LHCN-M2 (cell line): ENCODE measurements at regions not wholly inside any gene's neighbourhood (a gene's known extent, or its start where the extent isn't known, plus 50 kb on each side); places are given as distances from the start of the nearest gene placed in this dataset.

Experiments
- DNase-seq: peaks from one replicate; pipeline ENCODE4 v3.0.0-alpha.2; 2012; ENCODE audit warnings: low read depth

DNA sequence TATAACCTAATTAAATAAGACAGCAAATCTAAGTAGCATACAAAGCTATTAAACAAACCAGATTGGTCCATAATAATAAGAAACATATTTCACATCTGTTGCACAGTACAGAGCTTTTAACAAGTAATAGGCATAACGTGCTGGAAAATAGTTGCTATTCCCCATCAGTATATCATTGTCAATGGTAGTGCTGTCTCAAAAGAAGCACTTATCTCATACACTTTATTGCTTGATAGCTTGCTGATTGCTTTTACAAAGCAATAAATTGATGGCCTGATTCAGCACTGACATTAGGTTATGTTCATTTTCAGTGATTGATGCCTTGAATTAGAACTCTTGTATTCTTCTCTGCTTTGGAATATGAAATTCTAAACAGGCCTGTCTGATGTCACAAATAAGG lies 641.7 kb downstream of the CBLN2 start:
- no peak for DNase-seq

DNA sequence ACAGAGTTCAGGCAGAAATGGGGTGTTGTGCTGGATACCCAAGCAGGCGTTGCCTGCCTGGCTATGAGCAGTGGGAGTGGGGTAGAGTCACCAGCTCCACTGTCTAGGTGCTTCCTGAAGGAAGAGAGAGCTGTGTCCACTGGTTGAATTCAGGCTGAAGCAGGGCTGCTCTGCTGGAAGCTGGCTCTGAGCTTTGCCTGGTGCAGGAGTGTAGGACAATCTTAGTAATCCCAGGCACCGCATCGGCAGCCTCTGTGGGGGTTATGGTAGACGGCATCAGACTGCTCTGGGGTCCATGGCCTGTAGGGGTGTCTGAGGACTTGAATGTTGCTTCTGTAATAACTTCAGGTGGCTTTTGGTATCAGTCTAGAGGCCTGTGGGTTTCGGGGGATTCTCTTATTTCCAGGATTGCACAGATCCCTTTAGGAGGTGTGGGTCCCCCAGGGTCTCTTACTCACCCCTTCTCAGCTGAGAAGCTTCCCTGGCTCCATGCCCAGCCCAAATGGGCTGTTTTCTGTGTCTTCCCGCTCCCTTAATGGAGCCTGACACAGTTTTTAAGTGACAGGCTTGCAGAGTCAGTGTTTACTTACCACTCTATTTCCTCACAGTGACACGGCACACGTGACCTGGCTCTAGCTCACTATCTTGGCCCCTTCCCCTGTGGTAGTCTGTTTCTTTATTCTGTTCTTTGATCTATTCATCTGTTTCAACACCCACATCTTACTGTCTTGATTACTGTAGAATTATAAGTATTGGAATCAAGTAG lies 644.3 kb downstream of the CBLN2 start:
- no peak for DNase-seq

DNA sequence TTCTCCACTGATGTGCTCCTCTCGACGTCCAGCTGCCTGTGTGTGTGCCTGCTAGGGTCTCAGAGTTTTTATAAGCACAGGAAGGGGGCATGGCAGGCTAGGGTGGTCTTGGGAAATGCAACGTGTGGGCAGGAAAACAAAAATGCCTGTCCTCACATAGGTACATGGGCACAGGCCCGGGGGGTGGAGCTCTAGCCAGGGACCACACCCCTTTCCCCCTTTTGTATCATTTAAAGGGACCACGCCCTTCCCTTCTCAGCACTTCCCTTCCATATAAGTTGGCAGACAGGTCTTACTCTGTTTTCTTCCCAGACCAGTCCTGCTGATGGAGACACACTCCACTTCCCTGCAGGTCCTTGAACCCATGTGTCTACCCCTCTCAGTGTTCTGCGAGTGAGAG lies 645.0 kb downstream of the CBLN2 start:
- DNase-seq = no peak

DNA sequence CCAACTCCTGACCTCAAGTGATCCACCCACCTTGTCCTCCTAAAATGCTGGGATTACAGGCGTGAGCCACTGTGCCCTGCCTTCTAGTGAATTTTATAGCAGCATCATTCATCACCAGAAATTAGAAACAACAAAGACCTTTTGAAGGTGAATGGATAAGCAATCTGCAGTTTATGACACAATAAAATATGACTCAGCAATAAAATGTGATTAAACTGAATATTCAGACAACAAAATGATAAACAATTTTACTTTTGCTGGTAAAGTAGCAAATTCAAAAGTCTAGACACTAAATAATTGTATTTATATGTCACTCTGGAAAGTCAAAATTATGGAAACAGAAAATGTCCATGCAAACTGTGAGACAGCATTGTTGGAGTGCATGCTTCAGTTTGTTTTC lies 656.6 kb downstream of the CBLN2 start:
- DNase-seq = no peak

DNA sequence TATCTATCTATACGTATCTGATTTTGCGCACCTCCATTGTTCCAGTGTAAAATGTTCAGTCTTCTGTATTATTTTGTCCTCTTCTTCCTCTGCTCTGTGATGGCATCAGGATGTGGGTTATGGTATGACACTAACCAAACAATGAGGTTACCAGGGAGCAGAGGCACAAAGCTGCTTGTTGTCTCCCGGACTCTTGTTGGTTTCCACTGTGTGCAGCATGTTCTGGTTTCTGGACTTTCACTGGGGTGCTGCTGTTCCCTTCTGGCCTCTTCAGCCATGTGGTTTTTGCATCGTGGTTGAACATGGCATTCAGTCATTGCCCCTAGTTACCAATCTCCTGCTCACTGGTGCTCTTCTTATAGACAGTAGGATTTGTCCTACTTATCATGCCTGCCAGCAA lies 665.9 kb downstream of the CBLN2 start:
- DNase-seq = no peak

DNA sequence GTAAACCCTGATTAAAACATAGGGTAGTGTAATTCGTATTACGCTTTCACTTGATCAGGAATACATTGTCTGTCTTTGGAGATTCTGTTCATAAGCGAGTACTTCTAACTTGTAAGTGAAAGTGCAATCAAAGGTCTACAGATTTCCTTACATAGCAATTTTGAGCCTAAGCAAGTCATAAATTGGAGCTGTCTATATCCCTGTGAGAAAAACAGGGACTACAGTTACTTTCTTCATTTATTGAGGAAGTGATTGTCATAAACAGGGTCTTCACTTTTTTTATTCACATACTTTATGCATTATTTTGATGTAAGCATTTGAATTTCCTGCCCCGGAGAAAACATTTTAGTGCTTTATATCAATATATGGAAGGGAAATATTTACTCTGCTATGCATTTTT lies 670.4 kb downstream of the CBLN2 start:
- no peak for DNase-seq

DNA sequence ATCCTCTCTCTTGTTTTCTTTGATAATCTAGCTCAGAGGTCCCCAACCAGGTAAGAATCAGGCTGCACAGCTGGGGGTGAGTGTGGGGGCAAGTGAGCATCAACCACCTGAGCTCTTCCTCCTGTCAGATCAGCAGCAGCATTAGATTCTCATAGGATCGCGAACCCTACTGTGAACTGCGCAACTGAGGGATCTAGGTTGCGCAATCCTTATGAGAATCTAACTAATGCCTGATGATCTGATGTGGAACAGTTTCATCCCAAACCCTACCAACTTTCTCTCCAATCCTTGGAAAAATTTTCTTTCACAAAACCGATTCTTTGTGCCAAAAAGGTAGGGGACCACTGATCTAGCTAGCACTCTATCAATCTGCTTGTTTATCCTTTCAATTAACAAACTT lies 678.3 kb downstream of the CBLN2 start:
- DNase-seq = no peak

DNA sequence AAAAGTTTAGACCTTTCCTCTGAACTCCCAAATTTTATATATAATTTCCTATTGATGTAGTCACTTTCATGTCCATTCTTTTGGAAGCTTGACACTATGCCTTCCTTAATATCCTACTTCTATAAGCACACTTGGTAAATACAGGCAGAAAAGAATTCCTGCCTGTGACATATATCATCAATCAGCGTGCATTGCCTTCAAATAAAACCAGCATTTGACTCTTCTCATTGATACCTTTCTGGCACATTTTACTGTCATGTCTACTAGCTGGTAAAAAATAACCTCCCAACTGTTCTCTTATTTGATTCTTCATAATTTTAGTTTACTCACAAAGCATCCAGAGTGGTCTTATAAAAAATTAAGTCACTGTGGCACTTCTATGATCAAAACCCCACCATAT lies 693.5 kb downstream of the CBLN2 start:
- DNase-seq = no peak

DNA sequence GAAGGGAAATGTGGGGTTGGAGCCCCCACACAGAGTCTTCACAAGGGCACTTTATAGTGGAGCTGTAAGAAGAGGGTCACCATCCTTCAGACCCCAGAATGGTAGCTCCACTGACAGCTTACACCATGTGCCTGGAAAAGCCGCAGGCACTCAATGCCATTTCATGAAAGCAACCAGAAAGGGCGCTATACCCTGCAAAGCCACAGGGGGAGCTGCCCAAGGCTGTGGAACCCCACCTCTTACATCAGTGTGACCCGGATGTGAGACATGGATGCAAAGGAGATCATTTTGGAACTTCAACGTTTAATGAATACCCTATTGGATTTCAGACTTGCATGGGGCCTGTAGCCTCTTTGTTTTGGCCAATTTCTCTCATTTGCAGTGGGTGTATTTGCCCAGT lies 694.7 kb downstream of the CBLN2 start:
- DNase-seq = no peak

DNA sequence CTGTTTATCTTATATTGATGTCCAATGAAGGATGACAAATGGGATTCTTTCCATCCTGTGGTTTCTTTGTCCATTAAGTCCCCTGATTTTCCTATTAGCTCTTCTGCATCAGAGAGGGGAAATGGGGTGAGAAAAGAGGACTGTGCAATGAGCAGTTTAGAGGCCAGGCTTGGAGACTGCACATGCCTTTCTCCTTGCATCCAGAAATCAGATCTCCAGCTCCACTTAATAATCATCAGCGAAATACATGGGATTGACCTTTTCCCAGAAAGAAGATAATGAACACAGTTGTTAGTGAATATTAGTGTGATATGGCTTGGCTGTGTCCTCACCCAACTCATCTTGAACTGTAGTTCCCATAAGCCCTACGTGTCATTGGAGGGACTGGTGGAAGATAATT lies 697.4 kb downstream of the CBLN2 start:
- DNase-seq = no peak

DNA sequence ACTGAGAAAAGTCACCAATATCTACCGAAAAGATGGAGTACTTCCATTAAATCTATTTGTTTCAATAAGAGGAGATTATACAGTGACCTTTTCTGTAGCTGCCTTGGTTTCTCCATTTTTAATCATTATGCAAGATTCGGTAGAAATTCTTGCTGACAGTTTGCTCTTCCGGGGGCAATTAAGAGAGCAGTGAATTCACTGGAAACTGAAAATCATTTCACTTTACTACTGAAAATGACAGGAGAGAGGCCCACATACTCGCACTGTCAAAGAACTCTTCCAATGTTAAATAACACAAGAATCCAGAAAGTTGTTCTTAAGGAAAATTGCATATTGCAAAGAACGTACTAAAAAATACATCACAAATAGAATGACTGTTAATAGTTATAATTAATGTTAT lies 699.3 kb downstream of the CBLN2 start:
- no peak for DNase-seq

DNA sequence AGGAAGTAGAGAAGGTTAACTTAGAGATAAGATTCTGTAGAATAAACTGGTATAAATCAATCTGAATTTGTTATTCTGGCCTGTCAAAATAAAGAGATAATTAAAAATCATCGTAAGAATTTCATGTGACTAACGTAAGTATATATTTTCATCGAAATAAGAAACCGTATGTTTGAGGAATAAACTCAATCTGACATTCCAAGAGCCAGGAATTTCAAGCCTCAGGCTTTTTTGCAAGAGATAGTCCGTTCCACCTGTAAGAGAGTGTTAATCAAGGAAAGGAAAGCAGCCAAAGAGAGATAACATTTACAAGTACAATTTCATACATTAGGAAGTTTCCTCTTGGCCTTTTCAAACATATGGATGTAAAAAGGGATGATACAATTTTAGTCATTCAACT lies 701.5 kb downstream of the CBLN2 start:
- DNase-seq = no peak

DNA sequence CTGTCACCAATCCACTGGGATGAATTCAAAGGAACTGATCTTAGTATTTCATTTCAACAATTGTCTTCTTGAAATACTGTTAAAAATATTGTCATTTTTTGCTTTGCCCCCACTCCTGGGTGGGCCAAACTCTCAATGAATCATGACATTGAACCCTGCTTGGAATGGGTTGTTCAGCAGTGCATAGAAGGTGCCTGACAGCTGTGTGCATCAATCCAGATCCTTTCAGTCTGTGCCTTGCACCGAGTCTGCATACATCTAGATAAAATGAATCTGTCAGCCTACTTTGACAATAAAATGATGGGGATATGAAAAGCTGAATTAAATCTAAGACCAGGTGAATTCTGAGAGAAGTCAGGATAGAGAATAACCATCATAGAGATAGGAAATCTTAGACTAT lies 706.6 kb downstream of the CBLN2 start:
- no peak for DNase-seq

DNA sequence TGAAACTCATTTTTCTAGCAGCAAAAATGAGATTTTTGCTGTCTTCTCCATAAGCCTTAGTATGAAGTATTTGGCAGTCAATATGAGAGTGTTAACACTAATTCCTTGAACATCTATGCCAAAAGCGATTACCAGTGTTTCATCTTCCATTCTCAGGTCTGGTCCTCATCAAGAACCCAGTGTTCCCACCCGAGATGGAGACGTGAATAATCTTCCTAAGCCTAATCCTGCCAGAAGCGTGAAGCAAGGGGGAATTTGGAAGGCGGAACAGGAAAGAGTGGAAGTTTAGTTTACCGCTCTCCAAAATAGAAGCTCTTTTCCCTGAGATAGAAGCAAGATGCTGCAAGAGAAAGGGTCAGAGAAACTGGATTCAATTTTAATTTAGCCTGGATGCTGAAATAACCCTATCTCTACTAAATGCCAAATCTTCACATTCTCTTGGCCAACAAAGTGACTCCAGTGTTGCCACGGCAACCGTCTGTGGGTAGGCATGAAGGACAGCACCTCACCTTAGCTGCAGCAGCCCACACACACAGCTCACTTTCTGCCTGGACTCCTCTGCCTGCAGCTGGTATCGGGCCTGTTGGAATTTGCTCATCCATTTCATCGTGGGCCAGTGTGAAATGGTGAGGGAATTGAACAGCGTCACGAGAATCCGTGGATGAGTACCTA lies 711.1 kb downstream of the CBLN2 start:
- DNase-seq = no peak

DNA sequence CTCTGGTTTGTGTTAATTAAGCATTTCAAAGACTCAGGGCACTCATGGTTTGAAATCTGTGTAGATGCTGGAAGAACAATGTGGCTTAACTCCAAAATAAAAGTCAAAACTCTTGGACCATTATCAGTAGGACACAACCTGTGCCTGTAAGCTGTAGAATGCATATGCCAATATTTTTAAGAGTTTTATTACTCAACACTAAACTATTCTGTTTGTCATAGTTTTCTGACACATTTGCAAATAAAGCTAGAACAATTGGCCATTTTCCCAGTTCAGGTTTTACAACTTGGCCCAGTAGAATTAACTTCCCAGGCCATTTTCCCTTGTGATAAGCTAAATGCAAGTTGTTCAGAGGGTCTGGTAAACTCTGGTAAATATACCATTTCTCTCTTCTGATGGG lies 713.1 kb downstream of the CBLN2 start:
- no peak for DNase-seq

DNA sequence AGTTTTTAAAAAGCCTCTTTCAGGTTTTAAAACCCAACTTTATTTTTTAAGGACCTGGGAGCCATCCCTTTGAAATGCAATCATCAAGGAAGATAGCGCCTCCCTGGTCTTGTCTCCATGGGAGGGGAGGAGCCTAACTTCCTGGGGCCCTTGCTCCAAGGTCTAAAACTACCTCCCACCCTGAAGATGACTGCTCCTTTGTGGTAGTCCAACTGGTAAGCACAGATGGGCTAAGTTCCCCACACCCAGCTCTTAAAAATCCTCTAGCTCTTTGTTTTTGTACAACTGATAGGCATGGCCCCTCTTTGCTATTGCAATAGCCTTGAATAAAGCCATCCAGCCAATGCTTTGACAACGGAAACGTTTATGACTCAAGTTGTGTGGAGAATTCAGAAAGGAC lies 716.8 kb downstream of the CBLN2 start:
- no peak for DNase-seq

DNA sequence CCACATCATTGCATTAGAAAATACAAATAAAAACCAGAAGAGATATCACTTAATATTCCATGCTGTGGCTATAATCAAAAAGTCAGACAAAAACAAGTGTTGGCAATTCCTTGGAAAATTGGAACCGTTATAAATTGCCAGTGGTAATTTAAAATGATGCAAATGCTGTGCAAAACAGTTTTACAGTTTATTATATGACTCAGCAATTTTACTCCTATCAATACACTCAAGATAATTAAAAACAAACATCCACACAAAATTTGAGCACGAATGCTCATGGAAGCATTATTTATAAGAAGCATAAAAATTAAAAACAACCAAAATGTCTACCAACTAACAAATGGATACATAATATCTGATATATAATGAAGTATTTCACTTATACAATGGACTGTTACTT lies 728.8 kb downstream of the CBLN2 start:
- no peak for DNase-seq

DNA sequence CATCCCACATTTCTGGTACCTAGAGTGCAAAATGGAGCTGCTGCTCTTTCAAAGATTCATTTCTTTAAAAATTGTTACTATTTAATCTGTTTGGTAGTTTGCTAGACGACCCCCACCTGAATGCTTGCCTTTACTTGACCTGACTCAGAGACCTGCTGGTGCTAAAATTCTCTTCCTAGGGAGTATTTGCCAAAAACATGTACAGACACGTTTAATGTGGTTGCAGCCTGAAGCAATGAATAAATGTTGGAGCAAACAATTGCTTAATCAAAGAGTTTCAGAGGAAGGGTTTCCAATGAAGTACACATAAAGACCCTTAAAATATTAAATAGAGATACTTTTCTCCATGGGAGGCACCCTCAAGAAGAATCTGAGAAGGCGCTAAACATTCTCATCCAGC lies 734.4 kb downstream of the CBLN2 start:
- DNase-seq = no peak

DNA sequence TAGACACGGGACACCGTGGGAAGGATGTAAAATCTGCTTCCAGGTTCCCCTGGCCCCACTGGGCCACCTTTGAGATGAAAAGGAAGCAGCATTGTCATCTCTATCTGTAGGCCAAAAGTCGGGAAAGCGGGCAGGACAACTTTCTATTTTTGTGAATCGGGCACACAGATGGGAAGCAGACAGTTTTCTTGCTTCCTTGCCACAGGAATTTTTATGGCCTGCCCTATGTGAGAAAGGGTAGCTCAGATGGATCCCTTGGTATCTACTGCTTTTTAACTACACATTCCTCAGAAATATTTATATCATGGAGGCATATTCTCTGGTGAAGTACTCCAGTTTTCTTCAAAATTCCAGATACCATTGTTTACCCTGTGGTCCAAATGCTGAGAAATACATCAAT lies 735.5 kb downstream of the CBLN2 start:
- DNase-seq = no peak

DNA sequence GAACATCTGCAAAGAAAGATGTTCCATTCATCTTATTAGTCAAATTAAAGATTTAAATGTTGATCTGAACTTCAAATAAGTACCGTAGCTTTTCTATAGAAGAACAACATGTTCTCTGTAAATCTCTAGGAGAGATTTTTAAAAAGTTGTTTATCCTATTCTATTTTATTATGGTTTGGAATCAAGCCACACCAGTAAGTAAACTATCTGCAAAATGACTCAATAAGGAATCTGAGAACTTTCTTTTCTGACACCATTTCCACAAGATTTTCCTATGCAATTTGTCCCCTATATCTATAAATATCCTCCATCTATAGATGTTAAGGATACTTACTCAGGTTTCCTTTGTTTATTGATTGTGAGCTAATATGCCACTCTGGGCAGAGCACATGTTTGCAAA lies 736.6 kb downstream of the CBLN2 start:
- DNase-seq = no peak

DNA sequence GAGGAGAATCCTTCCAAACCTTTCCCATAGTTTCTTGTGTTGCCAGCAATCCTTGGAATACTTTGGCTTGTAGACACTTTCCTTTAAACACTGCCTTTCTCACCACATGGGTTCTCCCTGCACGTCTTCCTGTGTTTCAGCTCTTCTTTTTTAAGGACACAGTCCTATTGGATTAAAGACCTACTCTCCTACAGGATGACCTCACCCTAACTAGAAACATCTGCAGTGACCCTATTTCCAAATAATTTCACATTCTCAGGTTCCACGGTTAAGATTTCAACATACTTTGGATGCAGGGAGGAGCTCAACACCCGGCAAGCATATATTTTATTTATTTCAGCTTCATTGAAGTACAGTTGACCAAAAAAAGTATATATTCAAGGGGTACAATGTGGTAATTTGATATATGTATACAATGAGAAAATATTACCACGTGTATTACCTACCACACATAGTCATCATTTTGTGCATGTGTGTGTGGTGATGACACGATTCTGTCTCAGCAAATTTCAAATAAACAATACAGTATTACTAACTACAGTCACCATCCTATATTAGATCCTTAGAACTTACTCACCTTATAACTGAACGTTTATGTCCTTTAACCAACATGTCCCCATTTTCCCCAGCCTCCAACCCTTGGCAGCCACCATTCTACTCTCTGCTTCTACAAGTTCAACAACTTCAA lies 745.0 kb downstream of the CBLN2 start:
- no peak for DNase-seq

DNA sequence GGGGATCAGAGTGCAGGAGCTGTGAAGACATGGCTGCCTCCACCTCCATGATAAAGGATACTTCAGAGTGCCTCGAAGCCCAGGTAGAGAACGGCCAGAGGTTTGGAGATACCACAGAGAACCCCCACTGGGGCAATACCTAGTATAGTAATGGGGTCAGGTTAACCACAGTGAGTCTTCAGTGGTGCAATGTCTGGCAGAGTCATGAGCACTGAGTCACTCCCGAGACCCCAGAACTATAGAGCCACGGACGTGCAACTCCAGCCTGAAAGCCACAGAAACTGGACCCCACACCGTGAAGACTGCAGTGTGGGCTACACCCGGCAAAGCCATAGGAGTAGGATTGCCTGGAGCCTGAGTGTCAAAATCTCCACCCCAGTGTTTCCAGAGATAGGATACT lies 746.6 kb downstream of the CBLN2 start:
- no peak for DNase-seq

DNA sequence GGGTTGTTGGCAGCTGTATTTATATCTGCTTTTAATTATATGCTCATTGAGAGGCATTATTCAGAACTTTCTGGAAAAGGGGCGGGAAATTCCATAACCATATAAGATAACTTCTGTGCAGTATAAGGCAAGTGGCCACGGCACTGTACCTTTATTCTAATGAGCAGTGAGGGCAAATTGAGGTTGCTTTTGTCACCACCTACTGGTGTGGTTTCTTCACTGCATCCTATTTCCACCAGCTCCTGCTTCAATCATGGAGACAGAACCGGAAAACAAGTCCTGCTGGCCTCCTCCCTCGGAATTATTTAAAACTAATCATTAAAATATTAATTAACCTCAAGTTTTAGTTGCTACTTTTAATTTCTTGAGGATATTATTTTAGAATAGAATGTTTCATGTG lies 759.4 kb downstream of the CBLN2 start:
- no peak for DNase-seq
